Kidney (tissue), 13 donors: ENCODE measurements at regions not wholly inside any gene's neighbourhood (a gene's known extent, or its start where the extent isn't known, plus 50 kb on each side); places are given as distances from the start of the nearest gene placed in this dataset.
A peak's percentile ranks its signal among the peaks of the same experiment; 100 is the strongest.

Source experiments
- DNase-seq, 5 donors: peaks; one replicate each; pipeline ENCODE4 v3.0.0-alpha.2; 2013 to 2020
- FAIRE-seq: peaks from 2 replicates; lab custom pipeline; 2012; peaks lifted over from hg19 to GRCh38; lab: Jason Lieb, UNC
- H3K27ac ChIP-seq, 2 donors: one replicate each; pipeline ENCODE4 v1.7.0; 2013; ENCODE audit warnings: low read depth in 2 of 2, low read length in 2 of 2, inconsistent platforms in 1 of 2
- H3K27me3 ChIP-seq: one replicate; pipeline ENCODE4 v1.7.1; 2013; ENCODE audit warnings: low read length, inconsistent platforms; ENCODE audit not compliant: control insufficient read depth, insufficient read depth
- H3K36me3 ChIP-seq, 3 donors: one replicate each; pipeline versions ENCODE4 v1.7.0 to v1.7.1; 2013; ENCODE audit warnings: low read length in 3 of 3, control low read depth in 1 of 3, inconsistent platforms in 1 of 3; ENCODE audit not compliant: insufficient read depth in 3 of 3, control insufficient read depth in 2 of 3
- H3K4me1 ChIP-seq, 3 donors: one replicate each; pipeline versions ENCODE4 v1.7.0 to v1.7.1; 2013; ENCODE audit warnings: low read length in 3 of 3, inconsistent platforms in 1 of 3, low read depth in 1 of 3; ENCODE audit not compliant: control insufficient read depth in 2 of 3, insufficient read depth in 2 of 3
- H3K4me3 ChIP-seq, 3 donors: one replicate each; pipeline versions ENCODE4 v1.7.0 to v1.8.1; 2013; ENCODE audit warnings: low read length in 3 of 3, control low read depth in 1 of 3, inconsistent platforms in 1 of 3
- H3K9ac ChIP-seq, 3 donors: one replicate each; pipeline versions ENCODE4 v1.7.0 to v1.7.1; 2013; ENCODE audit warnings: low read length in 3 of 3, control low read depth in 1 of 3, inconsistent platforms in 1 of 3
- H3K9me3 ChIP-seq, 3 donors: one replicate each; pipeline versions ENCODE4 v1.7.0 to v1.7.1; 2013; ENCODE audit warnings: low read length in 3 of 3, control low read depth in 1 of 3, inconsistent platforms in 1 of 3; ENCODE audit not compliant: control insufficient read depth in 2 of 3, insufficient read depth in 1 of 3
- CTCF ChIP-seq: IDR thresholded peaks from 3 replicates; pipeline ENCODE4 v1.5.1; 2012; ENCODE audit warnings: mild to moderate bottlenecking, moderate library complexity, borderline replicate concordance; ENCODE audit not compliant: insufficient read depth; ENCODE audit errors: extremely low read depth
- intact Hi-C: fragments of 100-400 bp; cut with DNase I; formaldehyde crosslinking; loops from one replicate; pipeline ENCODE4 v1.11.1; 2022
- donor health status: control.
- donor health status: control.
- donor health status: control.
- donor health status: control.
- donor health status: control.
- donor health status: DM: yes; HTN: yes; CAD: no.
- donor health status: Normal renal cell carcinoma (clear cell type).

DNA sequence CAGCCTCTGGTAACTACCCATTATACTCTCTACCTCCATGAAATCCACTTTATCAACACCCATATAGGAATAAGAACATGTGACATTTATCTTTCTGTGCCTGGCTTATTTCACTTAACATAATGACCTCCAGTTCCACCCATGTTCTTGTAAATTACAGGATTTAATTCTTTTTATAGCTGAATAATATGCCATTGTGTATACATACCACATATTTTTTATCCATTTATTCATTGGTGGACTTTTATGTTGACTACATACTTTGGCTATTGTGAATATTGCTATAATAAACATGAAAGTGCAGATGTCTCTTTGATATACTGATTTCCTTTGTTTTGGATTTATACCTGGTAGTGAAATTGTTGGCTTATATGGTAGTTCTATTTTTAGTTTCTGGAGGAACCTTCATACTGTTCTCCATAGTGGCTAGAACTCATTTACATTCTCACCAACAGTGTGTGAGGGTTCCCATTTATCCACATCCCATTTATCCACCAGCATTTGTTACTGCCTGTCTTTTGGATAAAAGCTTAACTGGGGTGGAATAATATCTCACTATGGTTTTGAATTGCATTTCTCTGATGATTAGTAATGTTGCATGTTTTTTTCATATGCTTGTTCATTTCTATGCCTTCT, 473.4 kb downstream of the TBL1XR1 start:
- DNase-seq: no peak
- no peaks in the 10 kb centered on the region for H3K4me1 ChIP-seq
- intact Hi-C loops: no loop called here
- no peak overlapping the region for H3K4me3 ChIP-seq
- no peak overlapping the region for H3K9ac ChIP-seq
- H3K9me3 ChIP-seq: no peaks in the 10 kb centered on the region
- no peak for FAIRE-seq
- TF ChIP-seq CTCF: no peak
- H3K27ac ChIP-seq: no peak overlapping the region
- H3K36me3 ChIP-seq: no peaks in the 10 kb centered on the region
- no peaks in the 10 kb centered on the region for H3K27me3 ChIP-seq

DNA sequence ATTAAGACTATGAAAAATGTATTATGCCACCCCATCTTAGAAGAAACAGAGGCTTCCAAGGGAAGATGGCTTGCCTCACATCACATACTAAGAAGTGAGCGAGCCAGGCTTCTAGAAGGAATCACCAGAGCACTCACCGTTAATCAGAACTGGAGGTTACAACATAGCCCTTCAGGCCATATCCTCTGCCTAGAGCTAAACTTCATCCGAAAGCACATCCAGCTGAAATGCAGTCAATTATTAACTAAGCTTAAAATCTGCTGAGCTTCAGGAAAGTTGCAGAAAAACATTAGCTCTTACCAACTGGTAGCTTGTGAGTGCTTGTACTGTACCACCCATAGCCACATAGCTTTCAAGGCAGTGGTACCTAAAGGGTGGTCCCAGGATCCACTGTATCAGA, 483.2 kb downstream of the TBL1XR1 start:
- no peak overlapping the region for H3K4me3 ChIP-seq
- intact Hi-C loops: no loop called here
- H3K36me3 ChIP-seq: no peaks in the 10 kb centered on the region
- peak in 2 of 5 donors; percentile 25 to 32 for DNase-seq
- no peak overlapping the region for H3K27ac ChIP-seq
- H3K27me3 ChIP-seq: no peaks in the 10 kb centered on the region
- no peak for TF ChIP-seq CTCF
- H3K9ac ChIP-seq: no peak overlapping the region
- no peaks in the 10 kb centered on the region for H3K4me1 ChIP-seq
- FAIRE-seq: no peak
- no peaks in the 10 kb centered on the region for H3K9me3 ChIP-seq

DNA sequence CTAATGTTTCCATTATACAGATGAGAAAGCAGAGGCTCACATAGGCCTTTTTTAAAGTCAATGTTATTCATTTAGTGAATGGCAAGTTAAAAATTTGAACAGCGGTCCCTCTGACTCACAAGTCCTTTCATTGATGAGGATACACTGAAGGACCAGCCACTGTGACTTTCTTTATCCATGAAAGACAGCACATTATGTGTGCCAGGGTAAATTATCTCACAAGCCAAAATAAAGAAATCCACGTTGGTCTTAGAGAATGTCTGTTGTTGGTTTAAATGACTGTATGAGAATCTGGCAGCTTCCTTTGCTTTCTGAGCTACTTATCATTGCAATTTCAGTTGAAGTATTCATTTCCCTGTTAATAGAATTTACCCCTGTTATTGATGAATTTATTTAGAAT, 485.1 kb downstream of the TBL1XR1 start:
- Histone ChIP-seq H3K9me3 (no peaks in the 10 kb centered on the region), H3K9ac (no peak overlapping the region), H3K27me3 (no peaks in the 10 kb centered on the region), H3K4me1 (no peaks in the 10 kb centered on the region), H3K4me3 (no peak overlapping the region), H3K27ac (no peak overlapping the region), H3K36me3 (no peaks in the 10 kb centered on the region)
- no peak for TF ChIP-seq CTCF
- DNase-seq (no peak), FAIRE-seq (no peak)
- intact Hi-C loops: no loop called here

GRCh38 chr3:176699288-176699687, 498.0 kb downstream of the TBL1XR1 start:
- Histone ChIP-seq H3K9ac (no peak overlapping the region), H3K27me3 (no peaks in the 10 kb centered on the region), H3K36me3 (no peaks in the 10 kb centered on the region), H3K4me3 (no peak overlapping the region), H3K4me1 (no peaks in the 10 kb centered on the region), H3K27ac (no peak overlapping the region), H3K9me3 (no peaks in the 10 kb centered on the region)
- FAIRE-seq (no peak), DNase-seq (no peak)
- intact Hi-C loops: no loop called here
- no peak for TF ChIP-seq CTCF
